Keratinocyte (primary cell): ENCODE measurements at regions not wholly inside any gene's neighbourhood (a gene's known extent, or its start where the extent isn't known, plus 50 kb on each side); places are given as distances from the start of the nearest gene placed in this dataset.

Experiments
- DNase-seq: peaks from one replicate; pipeline ENCODE4 v3.0.0-alpha.2; 2011; ENCODE audit warnings: low read depth, missing footprints, low spot score
- FAIRE-seq: peaks from 2 replicates; lab custom pipeline; 2011; peaks lifted over from hg19 to GRCh38; lab: Jason Lieb, UNC
- H2AFZ ChIP-seq: 2 replicates; pipeline ENCODE4 v1.6.0; 2012; ENCODE audit warnings: low read length, control low read depth, inconsistent platforms; ENCODE audit not compliant: control insufficient read depth
- H3K27ac ChIP-seq: 2 replicates; pipeline ENCODE4 v1.5.1; 2011; ENCODE audit warnings: low read length; ENCODE audit not compliant: control insufficient read depth, insufficient read depth
- H3K27me3 ChIP-seq: 3 replicates; pipeline ENCODE4 v1.6.0; 2011; ENCODE audit warnings: low read length; ENCODE audit not compliant: control insufficient read depth, insufficient read depth; ENCODE audit errors: extremely low read depth
- H3K36me3 ChIP-seq, 2 experiments: 2 replicates in 1 of 2; 3 replicates in 1 of 2; pipeline ENCODE4 v1.5.1; 2011; ENCODE audit warnings: low read length in 2 of 2, mild to moderate bottlenecking in 1 of 2; ENCODE audit not compliant: control insufficient read depth in 2 of 2, insufficient read depth in 2 of 2; ENCODE audit errors: extremely low read depth in 1 of 2
- H3K4me1 ChIP-seq: 3 replicates; pipeline ENCODE4 v1.5.1; 2011; ENCODE audit warnings: low read length; ENCODE audit not compliant: control insufficient read depth, insufficient read depth; ENCODE audit errors: extremely low read depth
- H3K4me2 ChIP-seq: 3 replicates; pipeline ENCODE4 v1.6.0; 2011; ENCODE audit warnings: low read depth, low read length; ENCODE audit not compliant: control insufficient read depth, insufficient read depth; ENCODE audit errors: extremely low read depth
- H3K4me3 ChIP-seq, 3 experiments: fragments of 200-600 bp in 1 of 3; sonication (generic) in 1 of 3; 2 replicates in 2 of 3; 3 replicates in 1 of 3; pipeline ENCODE4 v1.5.1; 2011 to 2016; ENCODE audit warnings: low read length in 3 of 3, mild to moderate bottlenecking in 3 of 3, control low read depth in 2 of 3, inconsistent platforms in 1 of 3, low read depth in 1 of 3, mixed read lengths in 1 of 3, mixed run types in 1 of 3, moderate library complexity in 1 of 3; ENCODE audit not compliant: control insufficient read depth in 2 of 3, insufficient read depth in 2 of 3; ENCODE audit errors: extremely low read depth in 1 of 3
- H3K79me2 ChIP-seq: 2 replicates; pipeline ENCODE4 v1.6.0; 2012; ENCODE audit warnings: low read length; ENCODE audit not compliant: control insufficient read depth, insufficient read depth
- H3K9ac ChIP-seq: 3 replicates; pipeline ENCODE4 v1.6.0; 2011; ENCODE audit warnings: low read length; ENCODE audit not compliant: control insufficient read depth, insufficient read depth; ENCODE audit errors: extremely low read depth
- H3K9me1 ChIP-seq: 3 replicates; pipeline ENCODE4 v1.6.0; 2011; ENCODE audit warnings: low read length; ENCODE audit not compliant: control insufficient read depth, insufficient read depth; ENCODE audit errors: extremely low read depth
- H3K9me3 ChIP-seq: 2 replicates; pipeline ENCODE4 v1.5.1; 2012; ENCODE audit warnings: low read depth, low read length; ENCODE audit not compliant: control insufficient read depth
- H4K20me1 ChIP-seq: 3 replicates; pipeline ENCODE4 v1.6.0; 2011; ENCODE audit warnings: low read length; ENCODE audit not compliant: control insufficient read depth, insufficient read depth; ENCODE audit errors: extremely low read depth
- EZH2 ChIP-seq: IDR thresholded peaks from one replicate; pipeline ENCODE4 v1.6.1; 2012; ENCODE audit warnings: inconsistent platforms, mild to moderate bottlenecking, low read length, moderate library complexity
- dilution Hi-C: fragments of 300-500 bp; cut with MboI; formaldehyde crosslinking; loops from one replicate; pipeline ENCODE4 v1.7.0; 2020; ENCODE audit warnings: low sequenced_read_pairs; ENCODE audit not compliant: extremely low pct_ligation_motif_present
- TF ChIP-seq, protein P1 (sequence below), 3 experiments: IDR thresholded peaks in 1 of 3; conservative IDR thresholded peaks in 1 of 3; optimal IDR thresholded peaks in 1 of 3; 2 replicates in 2 of 3; 3 replicates in 1 of 3; pipeline versions ENCODE3 to v1.5.1; 2011; ENCODE audit warnings: low read length in 3 of 3, mild to moderate bottlenecking in 3 of 3, moderate library complexity in 2 of 3, control low read depth in 1 of 3, inconsistent platforms in 1 of 3; ENCODE audit not compliant: insufficient read depth in 2 of 3; ENCODE audit errors: extremely low read depth in 1 of 3

GRCh38 chr10:30114881-30115625, 55.7 kb upstream of the JCAD start:
- TF ChIP-seq, protein P1, sequence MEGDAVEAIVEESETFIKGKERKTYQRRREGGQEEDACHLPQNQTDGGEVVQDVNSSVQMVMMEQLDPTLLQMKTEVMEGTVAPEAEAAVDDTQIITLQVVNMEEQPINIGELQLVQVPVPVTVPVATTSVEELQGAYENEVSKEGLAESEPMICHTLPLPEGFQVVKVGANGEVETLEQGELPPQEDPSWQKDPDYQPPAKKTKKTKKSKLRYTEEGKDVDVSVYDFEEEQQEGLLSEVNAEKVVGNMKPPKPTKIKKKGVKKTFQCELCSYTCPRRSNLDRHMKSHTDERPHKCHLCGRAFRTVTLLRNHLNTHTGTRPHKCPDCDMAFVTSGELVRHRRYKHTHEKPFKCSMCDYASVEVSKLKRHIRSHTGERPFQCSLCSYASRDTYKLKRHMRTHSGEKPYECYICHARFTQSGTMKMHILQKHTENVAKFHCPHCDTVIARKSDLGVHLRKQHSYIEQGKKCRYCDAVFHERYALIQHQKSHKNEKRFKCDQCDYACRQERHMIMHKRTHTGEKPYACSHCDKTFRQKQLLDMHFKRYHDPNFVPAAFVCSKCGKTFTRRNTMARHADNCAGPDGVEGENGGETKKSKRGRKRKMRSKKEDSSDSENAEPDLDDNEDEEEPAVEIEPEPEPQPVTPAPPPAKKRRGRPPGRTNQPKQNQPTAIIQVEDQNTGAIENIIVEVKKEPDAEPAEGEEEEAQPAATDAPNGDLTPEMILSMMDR (optimal IDR thresholded peaks at IDR 0.05 in 1 of 3, IDR thresholded peaks at IDR 0.05 in 1 of 3, conservative IDR thresholded peaks at IDR 0.05 in 1 of 3; ENCODE audit: extremely low read depth in 1 of 3, insufficient read depth in 2 of 3, low read length in 3 of 3): no peak
- TF ChIP-seq EZH2: no peak
- Histone ChIP-seq H3K4me2 (no peak overlapping the region), H3K79me2 (no peaks in the 10 kb centered on the region), H3K27me3 (peaks cover 10% of the 10 kb centered on the region), H3K9ac (no peak overlapping the region), H4K20me1 (no peaks in the 10 kb centered on the region), H3K4me3 (no peak overlapping the region), H3K4me1 (no peaks in the 10 kb centered on the region), H3K9me1 (no peaks in the 10 kb centered on the region), H3K9me3 (no peaks in the 10 kb centered on the region), H3K36me3 (no peaks in the 10 kb centered on the region), H3K27ac (no peak overlapping the region), H2AFZ (no peak overlapping the region)
- no peak for FAIRE-seq
- DNase-seq: no peak
- dilution Hi-C loops: no loop called here

DNA sequence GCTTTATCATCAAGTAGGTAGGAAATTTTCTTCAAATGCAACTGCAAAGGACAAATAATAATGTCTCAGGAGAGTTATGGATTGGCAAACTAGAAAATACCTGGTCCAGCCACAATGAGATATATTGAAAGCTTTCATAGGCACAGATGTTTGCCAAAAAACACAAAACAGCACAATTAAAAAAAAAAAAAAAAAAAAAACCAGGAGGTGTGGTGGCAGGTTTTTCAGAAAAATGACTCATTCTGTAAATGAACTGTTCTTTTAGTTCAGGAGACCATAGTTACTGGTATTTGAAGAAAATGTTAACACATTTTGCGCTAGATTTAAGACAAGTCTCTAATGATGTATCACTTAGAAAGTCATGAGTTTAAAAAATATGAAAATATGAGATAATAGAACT, 55.0 kb upstream of the JCAD start:
- no peak for DNase-seq
- no peak for FAIRE-seq

More for the DNA sequence above, 55.0 kb upstream of the JCAD start:
- H3K27me3 ChIP-seq: peaks cover 10% of the 10 kb centered on the region
- H3K9me1 ChIP-seq: no peaks in the 10 kb centered on the region
- no peaks in the 10 kb centered on the region for H3K79me2 ChIP-seq
- H4K20me1 ChIP-seq: no peaks in the 10 kb centered on the region
- no peak overlapping the region for H3K4me2 ChIP-seq
- no peaks in the 10 kb centered on the region for H3K36me3 ChIP-seq
- H3K9ac ChIP-seq: no peak overlapping the region
- no peaks in the 10 kb centered on the region for H3K4me1 ChIP-seq
- dilution Hi-C loops: no loop called here
- H2AFZ ChIP-seq: no peak overlapping the region
- no peaks in the 10 kb centered on the region for H3K9me3 ChIP-seq
- no peak for TF ChIP-seq EZH2
- TF ChIP-seq, protein P1 (optimal IDR thresholded peaks at IDR 0.05 in 1 of 3, IDR thresholded peaks at IDR 0.05 in 1 of 3, conservative IDR thresholded peaks at IDR 0.05 in 1 of 3; ENCODE audit: extremely low read depth in 1 of 3, insufficient read depth in 2 of 3, low read length in 3 of 3): no peak
- H3K27ac ChIP-seq: no peak overlapping the region
- H3K4me3 ChIP-seq: no peak overlapping the region
